GM19395 (cell line): ENCODE measurements at regions not wholly inside any gene's neighbourhood (a gene's known extent, or its start where the extent isn't known, plus 50 kb on each side); places are given as distances from the start of the nearest gene placed in this dataset.
"Not testable (repeated sequence)": the region's sequence is repeated elsewhere in the genome, so short reads cannot be mapped to it uniquely, and the experiment has no call there.

Experiments used
- ATAC-seq: cut with Tn5 transposase; IDR thresholded peaks from one replicate; pipeline ENCODE4 v1.9.1; 2021; ENCODE audit warnings: mild to moderate bottlenecking, moderate library complexity; ENCODE audit not compliant: unreplicated experiment

- no peak for ATAC-seq
Measured at GRCh38 chr5:124203303-124203702, 543.1 kb downstream of the ZNF608 start.

GRCh38 chr5:124200381-124200780, 546.1 kb downstream of the ZNF608 start:
- no peak for ATAC-seq

GRCh38 chr5:124199893-124200292, 546.5 kb downstream of the ZNF608 start:
- ATAC-seq, result no peak

GRCh38 chr5:124195411-124195810, 551.0 kb downstream of the ZNF608 start:
- ATAC-seq, result no peak

- no peak for ATAC-seq
Measured at GRCh38 chr5:124194282-124194681, 552.2 kb downstream of the ZNF608 start.

- ATAC-seq, result no peak
Measured at GRCh38 chr5:124193371-124193789, 553.1 kb downstream of the ZNF608 start.

- ATAC-seq, result no peak
Measured at GRCh38 chr5:124192716-124193115, 553.7 kb downstream of the ZNF608 start.

- ATAC-seq, result no peak
Measured at GRCh38 chr5:124185716-124186115, 560.7 kb downstream of the ZNF608 start.

GRCh38 chr5:124182133-124182532, 564.3 kb downstream of the ZNF608 start:
- peak; percentile 79 for ATAC-seq

GRCh38 chr5:124180875-124181461, 565.5 kb downstream of the ZNF608 start:
- ATAC-seq, result no peak

GRCh38 chr5:124180299-124180874, 566.1 kb downstream of the ZNF608 start:
- ATAC-seq, result no peak

GRCh38 chr5:124179819-124180218, 566.6 kb downstream of the ZNF608 start:
- ATAC-seq, result no peak

GRCh38 chr5:124178050-124178449, 568.4 kb downstream of the ZNF608 start:
- no peak for ATAC-seq

GRCh38 chr5:124176692-124177091, 569.7 kb downstream of the ZNF608 start:
- ATAC-seq, result no peak

GRCh38 chr5:124173386-124173785, 573.1 kb downstream of the ZNF608 start:
- no peak for ATAC-seq

- no peak for ATAC-seq
Measured at GRCh38 chr5:124172389-124173003, 573.9 kb downstream of the ZNF608 start.

- not testable (repeated sequence) for ATAC-seq
Measured at GRCh38 chr5:124168093-124168492, 578.3 kb downstream of the ZNF608 start.

GRCh38 chr5:124162767-124163532, 583.5 kb downstream of the ZNF608 start:
- ATAC-seq, result no peak

GRCh38 chr5:124161266-124161665, 585.2 kb downstream of the ZNF608 start:
- no peak for ATAC-seq

GRCh38 chr5:124160265-124160664, 586.2 kb downstream of the ZNF608 start:
- ATAC-seq, result no peak

- ATAC-seq, result peak; percentile 76
Measured at GRCh38 chr5:124157320-124157719, 589.1 kb downstream of the ZNF608 start.
